ENCODE measurements at regions not wholly inside any gene's neighbourhood (a gene's known extent, or its start where the extent isn't known, plus 50 kb on each side); places are given as distances from the start of the nearest gene placed in this dataset.

GRCh38 chr9:74120061-74120460 lies 377.1 kb upstream of the RORB start:
- no peak for DNase-seq (ENCODE audit: low read depth)
- no peak overlapping the region for H3K4me3 ChIP-seq (ENCODE audit: low read length)
- TF ChIP-seq CTCF (conservative IDR thresholded peaks at IDR 0.05; ENCODE audit: low read length): no peak

GRCh38 chr9:74120470-74120869 lies 376.7 kb upstream of the RORB start:
- DNase-seq (ENCODE audit: low read depth): no peak
- no peak overlapping the region for H3K4me3 ChIP-seq (ENCODE audit: low read length)
- no peak for TF ChIP-seq CTCF (conservative IDR thresholded peaks at IDR 0.05; ENCODE audit: low read length)

GRCh38 chr9:74122216-74122615 lies 374.9 kb upstream of the RORB start:
- no peak for TF ChIP-seq CTCF (conservative IDR thresholded peaks at IDR 0.05; ENCODE audit: low read length)
- no peak for DNase-seq (ENCODE audit: low read depth)
- no peak overlapping the region for H3K4me3 ChIP-seq (ENCODE audit: low read length)

- no peak for TF ChIP-seq CTCF (conservative IDR thresholded peaks at IDR 0.05; ENCODE audit: low read length)
Observed at GRCh38 chr9:74122661-74123060, 374.5 kb upstream of the RORB start.

GRCh38 chr9:74125941-74126340 lies 371.2 kb upstream of the RORB start:
- no peak overlapping the region for H3K4me3 ChIP-seq (ENCODE audit: low read length)
- TF ChIP-seq CTCF (conservative IDR thresholded peaks at IDR 0.05; ENCODE audit: low read length): no peak
- no peak for DNase-seq (ENCODE audit: low read depth)

More at GRCh38 chr9:74122661-74123060, 374.5 kb upstream of the RORB start:
- H3K4me3 ChIP-seq (ENCODE audit: low read length): no peak overlapping the region
- no peak for DNase-seq (ENCODE audit: low read depth)

- TF ChIP-seq CTCF (conservative IDR thresholded peaks at IDR 0.05; ENCODE audit: low read length): no peak
- DNase-seq (ENCODE audit: low read depth): no peak
- no peak overlapping the region for H3K4me3 ChIP-seq (ENCODE audit: low read length)
Observed at GRCh38 chr9:74132986-74133385, 364.1 kb upstream of the RORB start.

- DNase-seq (ENCODE audit: low read depth): no peak
- TF ChIP-seq CTCF (conservative IDR thresholded peaks at IDR 0.05; ENCODE audit: low read length): no peak
- H3K4me3 ChIP-seq (ENCODE audit: low read length): no peak overlapping the region
Observed at GRCh38 chr9:74133921-74134320, 363.2 kb upstream of the RORB start.
